HFFc6 (cell line): ENCODE measurements at regions not wholly inside any gene's neighbourhood (a gene's known extent, or its start where the extent isn't known, plus 50 kb on each side); places are given as distances from the start of the nearest gene placed in this dataset.

Experiments
- DNase-seq: peaks from one replicate; pipeline ENCODE4 v3.0.0-alpha.2; 2018
- H3K27ac Mint-ChIP-seq: 2 replicates; pipeline ENCODE4 v1.8.0; 2020; ENCODE audit warnings: mild to moderate bottlenecking, mixed read lengths
- H3K27me3 Mint-ChIP-seq: 2 replicates; pipeline ENCODE4 v1.8.0; 2021; ENCODE audit warnings: mild to moderate bottlenecking, moderate library complexity, mixed read lengths; ENCODE audit not compliant: insufficient read depth
- H3K36me3 Mint-ChIP-seq: 2 replicates; pipeline ENCODE4 v1.8.0; 2021; ENCODE audit warnings: low read depth, mixed read lengths
- H3K4me1 Mint-ChIP-seq: 2 replicates; pipeline ENCODE4 v1.8.0; 2020; ENCODE audit warnings: low read depth, mixed read lengths
- H3K4me3 Mint-ChIP-seq: 2 replicates; pipeline ENCODE4 v1.8.0; 2020; ENCODE audit warnings: mild to moderate bottlenecking, moderate library complexity, mixed read lengths
- H3K9me3 Mint-ChIP-seq: 2 replicates; pipeline ENCODE4 v1.8.0; 2020; ENCODE audit warnings: mild to moderate bottlenecking, mixed read lengths
- TF ChIP-seq, protein P1 (sequence below): fragments of 200-600 bp; sonication (generic); IDR thresholded peaks from 2 replicates; pipeline ENCODE4 v1.5.0; 2021; ENCODE audit warnings: antibody characterized with exemption, mild to moderate bottlenecking

DNA sequence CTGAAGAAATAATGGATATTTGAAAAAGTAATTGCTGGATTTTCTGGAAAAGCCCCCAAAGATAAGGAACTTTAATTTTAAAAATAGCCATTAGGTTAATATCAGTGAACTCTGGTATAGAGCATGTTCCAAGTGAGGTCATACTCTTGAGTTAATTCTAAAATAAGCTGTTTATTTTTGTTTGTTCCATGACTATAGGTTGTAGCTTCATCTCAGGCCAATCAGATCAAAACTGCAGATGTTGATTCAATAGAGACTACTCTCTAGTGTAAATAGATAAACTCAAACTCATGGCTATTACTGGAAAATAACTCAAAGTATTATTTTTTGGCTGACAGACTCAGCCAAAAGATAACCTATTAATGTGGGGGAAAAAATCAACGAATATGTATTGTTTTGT lies 815.1 kb downstream of the DIAPH3 start:
- Mint-ChIP-seq H3K36me3 (no peaks in the 10 kb centered on the region), H3K9me3 (no peaks in the 10 kb centered on the region), H3K27ac (no peak overlapping the region), H3K4me3 (no peak overlapping the region), H3K27me3 (peaks cover 14% of the 10 kb centered on the region), H3K4me1 (no peaks in the 10 kb centered on the region)
- TF ChIP-seq, protein P1, sequence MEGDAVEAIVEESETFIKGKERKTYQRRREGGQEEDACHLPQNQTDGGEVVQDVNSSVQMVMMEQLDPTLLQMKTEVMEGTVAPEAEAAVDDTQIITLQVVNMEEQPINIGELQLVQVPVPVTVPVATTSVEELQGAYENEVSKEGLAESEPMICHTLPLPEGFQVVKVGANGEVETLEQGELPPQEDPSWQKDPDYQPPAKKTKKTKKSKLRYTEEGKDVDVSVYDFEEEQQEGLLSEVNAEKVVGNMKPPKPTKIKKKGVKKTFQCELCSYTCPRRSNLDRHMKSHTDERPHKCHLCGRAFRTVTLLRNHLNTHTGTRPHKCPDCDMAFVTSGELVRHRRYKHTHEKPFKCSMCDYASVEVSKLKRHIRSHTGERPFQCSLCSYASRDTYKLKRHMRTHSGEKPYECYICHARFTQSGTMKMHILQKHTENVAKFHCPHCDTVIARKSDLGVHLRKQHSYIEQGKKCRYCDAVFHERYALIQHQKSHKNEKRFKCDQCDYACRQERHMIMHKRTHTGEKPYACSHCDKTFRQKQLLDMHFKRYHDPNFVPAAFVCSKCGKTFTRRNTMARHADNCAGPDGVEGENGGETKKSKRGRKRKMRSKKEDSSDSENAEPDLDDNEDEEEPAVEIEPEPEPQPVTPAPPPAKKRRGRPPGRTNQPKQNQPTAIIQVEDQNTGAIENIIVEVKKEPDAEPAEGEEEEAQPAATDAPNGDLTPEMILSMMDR, result no peak
- no peak for DNase-seq

DNA sequence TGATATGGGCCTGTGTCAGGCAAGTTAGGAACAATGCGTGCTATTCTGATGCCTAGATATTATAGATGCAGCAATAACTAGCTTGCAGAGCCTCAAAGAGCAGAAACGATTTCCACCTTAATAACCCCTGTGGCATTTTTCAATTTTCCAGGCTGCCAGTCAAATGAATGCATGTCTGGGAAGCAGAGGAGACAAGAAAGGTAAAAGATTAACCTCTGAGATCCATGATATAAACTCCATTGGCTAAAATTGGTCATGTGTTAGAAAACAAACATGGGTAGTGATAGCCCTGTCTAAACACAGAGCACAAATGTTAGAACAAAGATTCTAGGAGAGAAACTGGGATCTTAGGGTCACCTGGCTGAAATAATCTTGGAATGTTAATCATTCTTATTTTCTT lies 811.1 kb downstream of the DIAPH3 start:
- H3K27me3 Mint-ChIP-seq, result peaks cover 13% of the 10 kb centered on the region
- H3K4me1 Mint-ChIP-seq, result peaks cover 6% of the 10 kb centered on the region; the same call in 1 of the 2 replicates
- H3K27ac Mint-ChIP-seq, result no peak overlapping the region
- no peaks in the 10 kb centered on the region for H3K9me3 Mint-ChIP-seq
- no peak overlapping the region for H3K4me3 Mint-ChIP-seq
- TF ChIP-seq, protein P1, result no peak
- DNase-seq, result no peak
- H3K36me3 Mint-ChIP-seq, result no peaks in the 10 kb centered on the region

DNA sequence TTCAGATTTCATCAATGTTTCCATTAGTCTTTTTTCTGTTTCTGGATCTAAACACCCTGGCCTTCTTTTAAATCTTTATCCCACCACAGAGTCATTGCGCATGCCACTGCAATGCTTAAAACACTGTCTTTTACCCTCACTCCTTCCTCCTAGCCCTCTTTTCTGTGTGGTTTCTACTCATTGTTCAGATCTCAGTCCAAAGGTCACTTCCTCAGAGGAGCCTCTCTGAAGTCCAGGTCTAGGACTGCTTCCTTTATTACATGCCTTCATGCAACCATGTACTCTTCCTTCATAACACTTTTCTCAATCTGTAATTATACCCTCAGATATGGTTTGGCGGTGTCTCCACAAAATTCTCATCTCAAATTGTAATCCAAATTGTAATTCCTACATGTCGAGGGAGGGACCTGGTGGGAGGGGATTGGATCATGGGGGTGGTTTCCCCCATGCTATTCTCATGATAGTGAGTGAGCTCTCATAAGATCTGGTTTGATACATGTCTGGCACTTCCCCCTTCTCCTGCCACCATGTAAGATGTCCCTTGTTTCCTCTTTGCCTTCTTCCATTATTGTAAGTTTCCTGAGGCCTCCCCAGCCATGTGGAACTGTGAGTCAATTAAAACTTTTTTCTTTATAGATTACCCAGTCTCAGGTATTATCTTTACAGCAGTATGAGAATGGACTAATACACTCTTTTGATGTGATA lies 808.9 kb downstream of the DIAPH3 start:
- H3K4me3 Mint-ChIP-seq, result no peak overlapping the region
- TF ChIP-seq, protein P1, result no peak
- H3K27ac Mint-ChIP-seq, result no peak overlapping the region
- no peaks in the 10 kb centered on the region for H3K36me3 Mint-ChIP-seq
- no peak for DNase-seq
- peaks cover 6% of the 10 kb centered on the region; the same call in 1 of the 2 replicates for H3K4me1 Mint-ChIP-seq
- peaks cover 15% of the 10 kb centered on the region for H3K27me3 Mint-ChIP-seq
- H3K9me3 Mint-ChIP-seq, result no peaks in the 10 kb centered on the region

DNA sequence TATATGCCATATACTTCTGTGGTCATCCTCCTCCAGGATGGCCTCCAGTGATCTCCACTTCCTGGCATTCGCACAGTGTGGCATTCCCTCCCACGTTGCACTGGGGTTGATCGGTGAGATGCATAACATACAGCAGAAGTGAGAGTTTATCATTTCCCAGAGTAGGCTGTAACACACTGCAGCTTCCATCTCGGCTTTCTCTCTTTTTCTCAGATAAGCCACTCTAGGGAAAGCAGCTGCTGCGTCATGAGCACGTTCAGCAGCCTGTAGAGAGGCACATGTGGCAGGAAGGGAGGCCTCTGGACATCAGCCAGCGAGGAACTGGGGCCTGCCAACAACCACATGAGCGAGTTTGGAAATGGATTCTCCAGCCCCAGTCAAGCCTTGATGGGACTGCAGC lies 807.1 kb downstream of the DIAPH3 start:
- TF ChIP-seq, protein P1, result no peak
- peaks cover 6% of the 10 kb centered on the region; the same call in 1 of the 2 replicates for H3K4me1 Mint-ChIP-seq
- no peak for DNase-seq
- H3K4me3 Mint-ChIP-seq, result no peak overlapping the region; the same call in 1 of the 2 replicates
- no peak overlapping the region for H3K27ac Mint-ChIP-seq
- H3K9me3 Mint-ChIP-seq, result no peaks in the 10 kb centered on the region
- H3K27me3 Mint-ChIP-seq, result peaks cover 7% of the 10 kb centered on the region
- H3K36me3 Mint-ChIP-seq, result no peaks in the 10 kb centered on the region

DNA sequence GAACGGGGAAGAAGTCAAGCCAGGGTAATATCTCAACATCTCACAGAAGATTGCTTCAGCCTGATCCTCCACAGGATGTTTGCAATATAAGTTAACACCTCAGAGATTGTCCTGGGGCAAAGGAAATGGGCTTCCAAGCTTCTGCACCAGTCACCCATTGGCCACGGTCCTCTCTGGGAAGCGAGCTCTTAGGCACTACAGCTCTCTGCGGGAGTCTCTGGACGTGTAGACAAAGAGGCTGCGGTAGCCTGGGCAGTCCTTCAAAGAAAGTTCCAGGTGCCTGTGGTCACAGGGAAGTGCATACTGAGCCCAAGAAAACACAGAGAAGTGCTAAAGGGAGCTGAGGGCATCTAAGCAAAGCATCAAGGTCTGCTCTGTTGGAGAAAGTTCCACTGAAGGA lies 805.7 kb downstream of the DIAPH3 start:
- H3K9me3 Mint-ChIP-seq, result no peaks in the 10 kb centered on the region
- no peaks in the 10 kb centered on the region for H3K36me3 Mint-ChIP-seq
- no peak for DNase-seq
- TF ChIP-seq, protein P1, result no peak
- H3K27ac Mint-ChIP-seq, result no peak overlapping the region
- peaks cover 8% of the 10 kb centered on the region for H3K27me3 Mint-ChIP-seq
- H3K4me3 Mint-ChIP-seq, result no peak overlapping the region
- H3K4me1 Mint-ChIP-seq, result peaks cover 6% of the 10 kb centered on the region; the same call in 1 of the 2 replicates
